Stimulated activated CD4-positive, alpha-beta T cell treated with anti-CD3 and anti-CD28 coated beads, Interleukin-15, amount 100 ng/mL, for 24 hours (primary cell): ENCODE measurements at regions not wholly inside any gene's neighbourhood (a gene's known extent, or its start where the extent isn't known, plus 50 kb on each side); places are given as distances from the start of the nearest gene placed in this dataset.

Experiments
- DNase-seq: peaks from one replicate; pipeline ENCODE4 v3.0.0-alpha.2; 2020

GRCh38 chr12:41930866-41931437 is 213.7 kb downstream of the GXYLT1 start:
- no peak for DNase-seq

DNA sequence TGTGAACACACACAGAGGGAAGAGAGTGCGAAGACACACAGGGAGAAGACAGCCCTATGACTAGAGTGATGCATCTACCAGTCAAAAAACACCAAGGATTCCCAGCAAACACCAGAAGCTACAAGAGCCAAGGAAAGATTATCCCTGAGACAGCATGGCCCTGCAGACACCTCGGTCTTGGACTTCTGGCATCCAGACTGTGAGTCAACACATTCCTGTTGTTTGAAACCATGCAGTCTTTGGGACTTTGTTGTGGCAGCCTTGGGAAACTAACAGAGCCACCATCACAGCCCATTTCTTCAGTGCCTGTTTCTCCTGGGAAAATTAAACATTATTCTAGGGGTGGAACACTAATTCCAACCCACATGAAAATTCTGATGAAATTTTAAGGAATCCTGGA is 220.6 kb downstream of the GXYLT1 start:
- no peak for DNase-seq

DNA sequence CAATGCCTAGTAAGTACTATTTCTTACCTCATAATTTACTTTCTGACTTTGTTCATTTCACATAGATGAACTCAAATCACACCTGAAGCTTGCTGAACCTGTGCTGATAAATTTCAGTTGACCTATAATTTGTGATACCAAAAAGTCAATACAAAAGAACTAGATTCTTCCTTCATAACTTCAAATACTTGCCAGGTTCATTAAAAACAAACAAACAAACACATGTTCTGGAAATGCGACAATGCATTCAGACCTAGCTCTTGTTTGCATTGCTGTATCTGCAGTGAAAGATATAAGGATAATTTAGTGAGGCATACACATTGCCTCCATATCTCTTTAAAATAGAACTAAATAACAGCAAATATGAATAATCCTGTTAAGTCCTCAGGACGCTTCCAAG is 221.3 kb downstream of the GXYLT1 start:
- no peak for DNase-seq

DNA sequence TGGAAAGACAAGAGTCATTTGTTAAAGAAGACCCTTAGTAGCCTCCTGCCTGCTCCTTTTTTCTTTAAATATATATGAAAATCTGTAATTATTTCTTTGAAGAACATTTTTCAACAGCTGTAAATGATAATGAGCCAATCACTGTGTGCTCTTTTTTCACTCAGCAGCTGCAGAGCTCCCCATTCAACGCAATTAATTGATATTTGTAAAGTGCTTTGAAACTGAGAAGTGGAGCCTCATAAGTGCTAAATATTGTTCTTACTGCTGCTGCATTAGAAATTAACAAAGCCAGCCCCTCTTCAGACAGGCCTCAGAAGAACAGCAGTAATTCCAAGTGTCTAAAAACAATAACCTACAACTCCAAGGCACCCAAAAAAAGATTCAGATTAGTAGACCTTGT is 224.3 kb downstream of the GXYLT1 start:
- DNase-seq = no peak

GRCh38 chr12:41919526-41920261 is 225.0 kb downstream of the GXYLT1 start:
- no peak for DNase-seq

- no peak for DNase-seq
These were observed 225.6 kb downstream of the GXYLT1 start for GRCh38 chr12:41919048-41919447.

- DNase-seq = no peak
These were observed 226.7 kb downstream of the GXYLT1 start for GRCh38 chr12:41917938-41918341.

- no peak for DNase-seq
These were observed 227.5 kb downstream of the GXYLT1 start for GRCh38 chr12:41917181-41917580.

DNA sequence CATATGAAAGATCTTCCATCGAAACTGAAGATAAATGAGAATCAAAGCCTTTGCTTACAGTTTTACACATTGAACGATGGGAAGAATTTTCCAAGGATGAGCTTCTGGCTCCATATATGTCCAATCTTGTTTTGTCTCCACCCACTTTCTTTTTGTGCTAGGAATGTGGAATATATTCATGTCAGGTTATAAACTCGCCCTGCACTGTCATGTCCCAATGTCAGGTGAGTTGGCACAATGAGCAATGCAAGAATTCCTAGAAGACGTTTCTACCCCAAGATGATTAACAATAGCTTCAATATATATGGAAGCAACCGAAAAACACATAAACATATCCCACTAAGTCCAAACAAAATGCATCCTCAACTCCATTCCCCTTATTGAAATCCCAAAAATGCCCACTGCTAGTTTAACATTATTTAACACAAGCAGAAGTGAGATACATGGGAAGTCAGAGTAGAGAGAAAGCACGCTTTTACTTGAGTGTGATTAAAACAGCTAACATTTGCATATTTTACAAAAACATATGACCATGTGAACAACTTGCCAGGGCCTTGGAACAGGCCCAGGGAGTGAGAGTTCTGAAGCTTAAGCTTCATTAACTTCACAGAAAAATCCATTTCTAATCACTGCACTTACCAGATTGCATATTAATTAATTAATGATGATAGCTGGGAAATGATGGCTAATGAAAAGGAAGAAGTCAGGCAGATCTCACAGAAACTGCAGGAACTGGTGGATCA is 233.9 kb downstream of the GXYLT1 start:
- no peak for DNase-seq

DNA sequence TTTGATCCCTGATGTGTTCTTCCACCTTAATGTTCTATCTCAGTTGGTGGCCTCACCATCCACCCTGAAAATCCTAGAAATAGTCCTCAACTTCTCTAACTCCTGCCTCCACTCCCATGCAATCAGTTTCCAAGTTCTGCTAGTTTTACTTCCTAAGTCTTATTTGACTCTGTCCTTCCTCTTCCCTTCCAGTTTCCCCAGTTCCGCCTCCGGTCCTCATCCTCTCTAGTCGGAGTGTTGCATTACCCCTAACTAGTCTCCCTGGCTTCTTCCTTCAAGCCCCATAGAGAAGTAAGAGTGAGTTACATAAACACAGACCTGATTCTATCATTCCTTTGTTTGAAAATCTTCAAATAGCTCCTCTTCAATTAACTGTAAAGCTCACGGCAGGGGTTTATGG is 236.5 kb downstream of the GXYLT1 start:
- DNase-seq = no peak

DNA sequence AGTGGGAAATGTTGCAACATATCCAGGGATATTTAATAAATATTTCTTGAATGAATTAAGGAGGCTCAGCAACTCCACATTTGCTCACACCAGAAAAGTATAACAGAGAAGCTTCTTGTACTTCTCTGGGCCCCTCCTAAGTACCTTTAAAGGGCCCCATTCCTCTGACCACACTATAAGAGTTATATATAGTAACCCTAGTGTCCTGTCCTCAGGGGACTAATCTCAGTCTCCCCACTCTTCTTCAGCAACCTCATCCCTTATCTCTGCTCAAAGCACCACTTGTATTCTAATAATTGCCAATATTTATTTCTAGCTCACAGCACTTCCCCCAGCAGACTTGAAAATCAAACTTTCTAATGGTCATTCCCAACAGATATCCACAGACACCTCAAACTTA is 237.1 kb downstream of the GXYLT1 start:
- DNase-seq = no peak

DNA sequence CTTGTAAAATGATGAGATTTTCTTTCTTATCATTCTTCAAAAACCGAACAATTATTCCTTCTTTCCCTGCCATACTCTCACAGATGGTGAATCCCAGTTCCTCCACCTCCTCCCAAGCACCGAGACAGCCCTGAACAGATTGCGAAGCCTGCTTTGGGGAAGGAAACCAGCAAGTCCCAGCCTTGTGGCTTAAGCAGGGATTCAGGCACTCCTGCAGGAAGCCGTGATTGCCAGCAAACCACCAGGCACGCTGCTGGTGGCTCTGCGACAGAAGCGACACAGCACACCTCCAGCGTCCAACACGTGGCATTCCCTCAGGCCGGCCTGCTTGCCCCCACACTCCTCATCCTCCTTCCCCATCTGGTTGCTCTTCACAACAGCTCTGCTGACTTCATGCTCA is 237.7 kb downstream of the GXYLT1 start:
- no peak for DNase-seq

DNA sequence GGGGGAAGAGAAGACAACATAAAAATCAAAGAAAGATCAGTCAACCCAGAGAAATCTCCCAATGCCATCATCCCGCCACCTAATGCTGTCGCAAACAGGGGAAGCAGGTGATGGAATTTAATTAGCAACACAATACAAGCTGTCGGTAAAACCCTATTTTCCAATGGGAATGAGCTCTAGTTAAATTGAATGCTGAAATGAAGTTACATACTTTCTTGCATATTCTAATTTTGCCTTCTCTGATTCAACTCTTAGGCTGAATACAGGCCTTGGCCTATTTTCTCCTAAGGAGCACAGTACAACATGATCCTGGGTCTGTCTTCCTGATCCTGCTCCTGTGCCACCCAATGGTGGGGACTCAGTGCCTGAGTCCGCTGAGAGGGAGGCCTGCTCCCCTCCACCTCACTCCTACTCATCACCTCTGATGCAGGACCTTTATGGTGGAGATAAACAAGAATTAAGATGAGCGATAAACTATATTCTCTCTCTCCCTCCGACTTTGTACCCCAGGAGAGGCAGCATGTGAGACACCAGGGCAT is 238.8 kb downstream of the GXYLT1 start:
- no peak for DNase-seq

DNA sequence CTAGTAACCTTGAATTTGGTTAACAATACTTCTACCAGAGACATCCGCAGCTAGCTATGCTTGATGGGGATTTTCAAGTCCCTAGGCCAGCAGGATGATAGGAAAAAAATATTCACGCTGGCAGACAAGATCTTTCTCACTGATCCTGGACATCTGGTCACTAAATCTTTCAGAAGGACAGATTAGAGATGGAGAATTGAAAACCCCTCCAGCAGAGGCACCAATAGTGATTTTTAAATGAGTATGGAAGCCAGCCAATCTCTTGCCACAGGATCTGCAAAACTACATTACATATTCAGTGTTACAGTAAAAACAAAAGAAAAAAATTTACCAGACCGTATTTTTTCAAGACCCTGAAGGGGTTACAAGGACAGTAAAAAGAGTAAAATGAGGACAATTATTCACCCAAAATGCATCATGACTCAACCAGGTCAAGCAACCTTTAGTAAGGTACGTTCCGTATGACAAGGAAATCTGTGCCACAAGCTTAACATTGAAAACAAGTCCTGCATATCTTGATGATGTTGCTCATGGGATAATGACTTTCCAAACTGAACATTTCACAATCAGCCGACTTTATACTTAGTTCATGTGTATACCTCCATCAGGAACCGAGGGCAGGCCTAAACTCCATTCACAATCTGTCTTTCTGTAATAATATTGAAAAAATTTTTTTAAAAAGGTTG is 239.5 kb downstream of the GXYLT1 start:
- DNase-seq = no peak

DNA sequence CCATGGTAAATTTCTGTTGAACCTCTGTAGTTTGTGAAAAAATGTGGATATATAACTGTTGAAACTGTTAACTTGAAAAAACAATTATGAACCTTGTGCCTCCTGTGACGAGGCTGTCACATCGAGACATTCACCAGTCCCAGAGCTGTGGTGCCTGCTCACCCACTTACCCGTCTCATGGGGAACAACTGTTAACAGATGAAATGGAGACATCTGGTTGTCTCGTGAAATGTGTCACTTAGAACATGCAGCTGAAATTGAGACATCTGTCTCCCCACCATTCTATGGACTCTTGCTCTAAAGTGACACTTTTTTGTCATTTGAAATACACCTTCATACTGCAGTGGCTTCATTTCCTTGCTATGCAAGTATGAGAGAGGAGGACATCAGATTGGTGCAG is 240.6 kb downstream of the GXYLT1 start:
- DNase-seq = no peak

DNA sequence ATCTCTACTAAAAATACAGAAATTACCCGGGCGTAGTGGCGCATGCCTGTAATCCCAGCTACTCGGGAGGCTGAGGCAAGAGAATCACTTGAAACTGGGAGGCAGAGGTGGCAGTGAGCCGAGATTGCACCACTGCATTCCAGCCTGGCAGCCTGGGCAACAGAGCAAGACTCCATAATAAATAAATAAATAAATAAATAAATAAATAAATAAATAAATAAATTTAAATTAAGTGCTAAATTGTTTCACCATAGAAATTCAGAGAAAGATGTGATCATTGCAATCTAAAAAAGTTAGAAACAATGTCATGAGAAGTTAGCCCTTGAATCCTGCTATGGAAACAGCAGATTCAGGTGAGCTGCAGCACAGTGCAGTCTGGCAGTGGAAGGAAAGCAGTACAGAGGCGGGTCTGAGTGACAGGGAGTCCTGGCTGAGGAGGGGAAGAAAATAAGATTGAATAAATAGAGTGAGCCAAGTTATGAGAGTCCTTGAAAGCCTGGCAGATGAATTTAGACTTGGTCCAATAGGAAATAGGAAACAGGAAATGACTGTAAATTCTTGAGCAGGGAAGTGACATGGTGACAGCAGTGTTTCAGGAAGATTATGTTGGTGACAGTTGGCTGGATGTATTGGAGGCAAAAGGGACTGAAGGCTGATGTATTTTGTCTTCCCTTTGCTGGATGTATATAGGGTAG is 241.5 kb downstream of the GXYLT1 start:
- DNase-seq = no peak

- no peak for DNase-seq
These were observed 245.1 kb downstream of the GXYLT1 start for GRCh38 chr12:41899577-41899976.

GRCh38 chr12:41897593-41897992 is 247.1 kb downstream of the GXYLT1 start:
- DNase-seq = no peak

DNA sequence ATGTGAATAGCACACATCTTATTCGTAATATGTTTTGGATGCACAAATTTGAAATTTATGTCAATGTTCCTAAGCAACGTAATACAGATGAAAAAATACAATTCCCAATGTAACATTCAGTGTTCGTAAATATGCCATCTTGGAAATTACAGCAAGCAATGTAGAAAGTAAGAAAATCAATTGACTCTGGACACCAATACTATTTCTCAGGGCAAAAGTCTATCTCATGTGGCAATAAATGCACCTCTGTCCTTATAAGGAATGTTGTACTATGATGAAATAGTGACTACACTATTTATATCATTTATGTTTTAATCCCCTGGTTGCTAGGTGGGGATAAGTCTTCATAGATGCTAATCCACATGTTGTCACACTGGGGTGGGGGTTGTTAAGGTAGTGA is 251.2 kb downstream of the GXYLT1 start:
- DNase-seq = no peak

GRCh38 chr12:41892302-41892701 is 252.4 kb downstream of the GXYLT1 start:
- no peak for DNase-seq

- DNase-seq = no peak
These were observed 253.4 kb downstream of the GXYLT1 start for GRCh38 chr12:41891226-41891625.

GRCh38 chr12:41888285-41888684 is 256.4 kb downstream of the GXYLT1 start:
- no peak for DNase-seq
